GM23248 (cell line): ENCODE measurements at regions not wholly inside any gene's neighbourhood (a gene's known extent, or its start where the extent isn't known, plus 50 kb on each side); places are given as distances from the start of the nearest gene placed in this dataset.

Experiments
- DNase-seq: peaks from one replicate; pipeline ENCODE4 v3.0.0-alpha.2; 2015
- H2AFZ ChIP-seq: fragments of 200-600 bp; sonication (generic); 2 replicates; pipeline ENCODE4 v1.6.1; 2016; ENCODE audit warnings: antibody characterized with exemption
- H3F3A ChIP-seq: fragments of 200-600 bp; sonication (generic); 2 replicates; pipeline ENCODE4 v1.6.1; 2016; ENCODE audit warnings: mild to moderate bottlenecking, antibody characterized with exemption, mixed run types; ENCODE audit not compliant: insufficient read depth
- H3K27ac ChIP-seq: fragments of 200-600 bp; sonication (generic); 2 replicates; pipeline ENCODE4 v1.5.1; 2016; ENCODE audit warnings: mild to moderate bottlenecking
- H3K27me3 ChIP-seq: fragments of 200-600 bp; sonication (generic); replicated peaks from 2 replicates; pipeline ENCODE4 v1.6.1; 2016; ENCODE audit warnings: mild to moderate bottlenecking; ENCODE audit not compliant: insufficient read depth
- H3K36me3 ChIP-seq: fragments of 200-600 bp; sonication (generic); 2 replicates; pipeline ENCODE4 v1.6.1; 2016; ENCODE audit warnings: low read depth, mild to moderate bottlenecking
- H3K4me1 ChIP-seq: fragments of 200-600 bp; sonication (generic); 2 replicates; pipeline ENCODE4 v1.6.1; 2016; ENCODE audit warnings: mild to moderate bottlenecking; ENCODE audit not compliant: insufficient read depth
- H3K4me2 ChIP-seq: fragments of 200-600 bp; sonication (generic); one replicate; pipeline ENCODE4 v1.6.1; 2016; ENCODE audit warnings: mild to moderate bottlenecking; ENCODE audit not compliant: unreplicated experiment
- H3K4me3 ChIP-seq: fragments of 200-600 bp; sonication (generic); 2 replicates; pipeline ENCODE4 v1.5.1; 2016; ENCODE audit warnings: mild to moderate bottlenecking
- H3K79me2 ChIP-seq: fragments of 200-600 bp; sonication (generic); 2 replicates; pipeline ENCODE4 v1.6.1; 2016; ENCODE audit warnings: mild to moderate bottlenecking; ENCODE audit not compliant: insufficient read depth
- H3K9ac ChIP-seq: fragments of 200-600 bp; sonication (generic); 2 replicates; pipeline ENCODE4 v1.6.1; 2016; ENCODE audit warnings: mild to moderate bottlenecking
- H3K9me2 ChIP-seq: fragments of 200-600 bp; sonication (generic); 2 replicates; pipeline ENCODE4 v1.6.1; 2016; ENCODE audit warnings: mixed run types, mild to moderate bottlenecking, moderate library complexity; ENCODE audit not compliant: insufficient read depth
- H3K9me3 ChIP-seq: fragments of 200-600 bp; sonication (generic); one replicate; pipeline ENCODE4 v1.6.1; 2017; ENCODE audit warnings: low read depth
- H4K20me1 ChIP-seq: fragments of 200-600 bp; sonication (generic); 2 replicates; pipeline ENCODE4 v1.6.0; 2016; ENCODE audit not compliant: insufficient read depth
- EZH2 ChIP-seq: fragments of 200-600 bp; sonication (generic); IDR thresholded peaks from 2 replicates; pipeline ENCODE4 v1.6.1; 2018; ENCODE audit warnings: antibody characterized with exemption, mild to moderate bottlenecking; ENCODE audit not compliant: insufficient read depth, poor library complexity, severe bottlenecking
- EZH2phosphoT487 ChIP-seq: fragments of 200-600 bp; sonication (generic); IDR thresholded peaks from 2 replicates; pipeline ENCODE4 v1.6.1; 2018; ENCODE audit warnings: antibody characterized with exemption, moderate library complexity, mild to moderate bottlenecking, low read depth; ENCODE audit not compliant: insufficient read depth
- WGBS, 2 experiments: methylation state at CpG; one replicate each; pipeline ENCODE4 v1.1.6; 2015 to 2017; ENCODE audit warnings: low lambda C conversion rate in 2 of 2, low coverage in 1 of 2; ENCODE audit errors: missing lambda C conversion rate in 2 of 2; 5-methylcytosine and 5-hydroxymethylcytosine counted together
- in situ Hi-C: fragments of 300-500 bp; cut with MboI; formaldehyde crosslinking; loops from 2 replicates; pipeline ENCODE4 v1.15.0; 2020

- no peaks in the 10 kb centered on the region for H3K4me1 ChIP-seq
- no peak overlapping the region for H3K4me3 ChIP-seq
- no peaks in the 10 kb centered on the region for H3K27me3 ChIP-seq
- H3K36me3 ChIP-seq, result no peaks in the 10 kb centered on the region
- H3K4me2 ChIP-seq, result no peak overlapping the region
- in situ Hi-C loops, result no loop called here
- no peak for DNase-seq
- no peaks in the 10 kb centered on the region for H3K79me2 ChIP-seq
- 52 to 62% methylated on average over 6 of the region's 6 CpGs for WGBS, 2 experiments
- no peaks in the 10 kb centered on the region for H3K9me2 ChIP-seq
- H3K9me3 ChIP-seq, result no peaks in the 10 kb centered on the region
- no peak overlapping the region for H3K9ac ChIP-seq
- H3F3A ChIP-seq, result no peaks in the 10 kb centered on the region
- no peak overlapping the region for H2AFZ ChIP-seq
- no peak overlapping the region for H3K27ac ChIP-seq
- no peaks in the 10 kb centered on the region for H4K20me1 ChIP-seq
- TF ChIP-seq EZH2phosphoT487, result no peak
- no peak for TF ChIP-seq EZH2
Measured at GRCh38 chr18:6601241-6601640, 128.3 kb upstream of the ARHGAP28 start.

GRCh38 chr18:6602365-6602764, 127.2 kb upstream of the ARHGAP28 start:
- Histone ChIP-seq H3K9ac (no peak overlapping the region), H3K9me3 (no peaks in the 10 kb centered on the region), H3K4me3 (no peak overlapping the region), H3K79me2 (no peaks in the 10 kb centered on the region), H3K9me2 (no peaks in the 10 kb centered on the region), H2AFZ (no peak overlapping the region), H4K20me1 (no peaks in the 10 kb centered on the region), H3F3A (no peaks in the 10 kb centered on the region), H3K27ac (no peak overlapping the region), H3K27me3 (no peaks in the 10 kb centered on the region), H3K4me1 (no peaks in the 10 kb centered on the region), H3K36me3 (no peaks in the 10 kb centered on the region), H3K4me2 (no peak overlapping the region)
- in situ Hi-C loops, result no loop called here
- WGBS, 2 experiments, result 26% methylated on average over 5 of the region's 5 CpGs
- TF ChIP-seq EZH2 (no peak), EZH2phosphoT487 (no peak)
- DNase-seq, result no peak

- no peak overlapping the region for H2AFZ ChIP-seq
- H3K79me2 ChIP-seq, result no peaks in the 10 kb centered on the region
- 32 to 66% methylated on average over 3 of the region's 3 CpGs for WGBS, 2 experiments
- no peak for TF ChIP-seq EZH2phosphoT487
- no peak for TF ChIP-seq EZH2
- no peak for DNase-seq
- no peaks in the 10 kb centered on the region for H3K4me1 ChIP-seq
- no peak overlapping the region for H3K4me2 ChIP-seq
- in situ Hi-C loops, result no loop called here
- no peak overlapping the region for H3K4me3 ChIP-seq
- H3K9me2 ChIP-seq, result no peaks in the 10 kb centered on the region
- H4K20me1 ChIP-seq, result no peaks in the 10 kb centered on the region
- H3K27ac ChIP-seq, result no peak overlapping the region
- H3K27me3 ChIP-seq, result no peaks in the 10 kb centered on the region
- H3K9ac ChIP-seq, result no peak overlapping the region
- no peaks in the 10 kb centered on the region for H3F3A ChIP-seq
- no peaks in the 10 kb centered on the region for H3K9me3 ChIP-seq
- H3K36me3 ChIP-seq, result no peaks in the 10 kb centered on the region
Measured at GRCh38 chr18:6604573-6604941, 125.0 kb upstream of the ARHGAP28 start.

- Histone ChIP-seq H2AFZ (no peak overlapping the region), H3K9me2 (no peaks in the 10 kb centered on the region), H3K9me3 (no peaks in the 10 kb centered on the region), H3K27me3 (no peaks in the 10 kb centered on the region), H3F3A (no peaks in the 10 kb centered on the region), H3K9ac (no peak overlapping the region), H3K79me2 (no peaks in the 10 kb centered on the region), H3K4me3 (no peak overlapping the region), H3K36me3 (no peaks in the 10 kb centered on the region), H3K4me2 (no peak overlapping the region), H3K27ac (no peak overlapping the region), H4K20me1 (no peaks in the 10 kb centered on the region), H3K4me1 (no peaks in the 10 kb centered on the region)
- TF ChIP-seq EZH2, result no peak
- TF ChIP-seq EZH2phosphoT487, result no peak
- in situ Hi-C loops, result no loop called here
- DNase-seq, result peak; percentile 16
- whole genome bisulfite sequencing, 2 experiments, result 10 to 12% methylated on average over 6 of the region's 6 CpGs
Measured at GRCh38 chr18:6605115-6605869, 124.2 kb upstream of the ARHGAP28 start.
